Liver (tissue), 3 donors: ENCODE measurements at regions not wholly inside any gene's neighbourhood (a gene's known extent, or its start where the extent isn't known, plus 50 kb on each side); places are given as distances from the start of the nearest gene placed in this dataset.

Experiments used
- CTCF ChIP-seq: fragments of 150-350 bp; IDR thresholded peaks from 2 replicates; pipeline ENCODE4 v1.5.1; 2017; ENCODE audit warnings: improper control_type of control experiment, low read depth, low read length; ENCODE audit not compliant: missing input control
- GABPA ChIP-seq, 2 donors: IDR thresholded peaks in 1 of 2; conservative IDR thresholded peaks in 1 of 2; 2 replicates each; pipeline ENCODE4 v1.6.1; 2016; ENCODE audit warnings: antibody characterized with exemption in 2 of 2, mild to moderate bottlenecking in 1 of 2, moderate library complexity in 1 of 2
- JUND ChIP-seq, 2 donors: IDR thresholded peaks; 2 replicates each; pipeline ENCODE4 v1.6.1; 2016; ENCODE audit warnings: antibody characterized with exemption in 2 of 2
- RAD21 ChIP-seq, 2 donors: IDR thresholded peaks; 2 replicates each; pipeline ENCODE4 v1.6.1; 2016; ENCODE audit warnings: antibody characterized with exemption in 2 of 2, mild to moderate bottlenecking in 2 of 2
- TAF1 ChIP-seq: conservative IDR thresholded peaks from 2 replicates; pipeline ENCODE4 v1.6.1; 2016; ENCODE audit warnings: antibody characterized with exemption, mild to moderate bottlenecking
- donor health status: healthy.
- donor health status: healthy.

DNA sequence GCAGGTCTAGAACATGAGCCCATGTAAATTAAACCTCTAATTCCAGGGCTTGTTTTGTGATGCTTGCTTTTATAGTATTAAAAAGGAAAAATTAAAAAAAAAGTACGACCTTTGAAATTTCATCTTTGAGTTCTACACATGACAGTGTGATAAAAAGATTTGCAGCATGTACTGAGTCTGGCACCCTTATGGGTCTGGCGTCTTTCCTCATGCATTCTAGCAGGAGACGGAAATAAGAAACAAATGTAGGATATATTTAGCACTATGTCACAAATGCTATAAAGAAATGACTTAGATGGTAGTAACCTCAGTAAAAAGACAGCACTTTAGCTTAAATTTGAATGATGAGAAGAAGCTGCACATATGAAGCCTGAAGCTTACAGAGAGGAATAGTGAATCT lies 1474.3 kb upstream of the CDH6 start:
- TF ChIP-seq JUND (IDR thresholded peaks at IDR 0.05) (no peak), CTCF (no peak), TAF1 (no peak), RAD21 (IDR thresholded peaks at IDR 0.05) (no peak), GABPA (IDR thresholded peaks at IDR 0.05 in 1 of 2, conservative IDR thresholded peaks at IDR 0.05 in 1 of 2) (no peak)
